HUES6 (cell line): ENCODE measurements at regions not wholly inside any gene's neighbourhood (a gene's known extent, or its start where the extent isn't known, plus 50 kb on each side); places are given as distances from the start of the nearest gene placed in this dataset.

Experiments used
- H3K27ac ChIP-seq: 2 replicates; pipeline ENCODE4 v1.7.0; 2013; ENCODE audit warnings: low read depth, mild to moderate bottlenecking, low read length, inconsistent platforms
- H3K27me3 ChIP-seq: 2 replicates; pipeline ENCODE4 v1.6.1; 2013; ENCODE audit warnings: low read length; ENCODE audit not compliant: control insufficient read depth, insufficient read depth
- H3K36me3 ChIP-seq: 2 replicates; pipeline ENCODE4 v1.6.1; 2013; ENCODE audit warnings: low read length; ENCODE audit not compliant: control insufficient read depth, insufficient read depth
- H3K4me1 ChIP-seq: 2 replicates; pipeline ENCODE4 v1.6.1; 2013; ENCODE audit warnings: low read length; ENCODE audit not compliant: control insufficient read depth, insufficient read depth
- H3K4me3 ChIP-seq: 2 replicates; pipeline ENCODE4 v1.5.1; 2013; ENCODE audit warnings: low read depth, low read length
- H3K9ac ChIP-seq: one replicate; pipeline ENCODE4 v1.6.1; 2013; ENCODE audit warnings: mild to moderate bottlenecking, low read length
- H3K9me3 ChIP-seq: 2 replicates; pipeline ENCODE4 v1.6.1; 2013; ENCODE audit warnings: low read depth, low read length; ENCODE audit not compliant: control insufficient read depth, insufficient read depth

- no peak overlapping the region for H3K9ac ChIP-seq
- 0 out of 2 replicates have a peak, but pooled peaks cover 7% of the 10 kb centered on the region for H3K36me3 ChIP-seq
- H3K4me1 ChIP-seq = peaks cover 23% of the 10 kb centered on the region
- H3K27ac ChIP-seq = no peak overlapping the region
- no peaks in the 10 kb centered on the region for H3K27me3 ChIP-seq
- no peaks in the 10 kb centered on the region for H3K9me3 ChIP-seq
- no peak overlapping the region for H3K4me3 ChIP-seq
Observed at GRCh38 chr2:56123538-56123937, 60.3 kb upstream of the CCDC85A start.

- Histone ChIP-seq H3K27me3 (no peaks in the 10 kb centered on the region), H3K27ac (no peak overlapping the region), H3K36me3 (no peaks in the 10 kb centered on the region), H3K4me3 (no peak overlapping the region), H3K4me1 (peaks cover 3% of the 10 kb centered on the region; the same call in 1 of the 2 replicates), H3K9ac (no peak overlapping the region), H3K9me3 (no peaks in the 10 kb centered on the region)
Observed at GRCh38 chr2:56127010-56127409, 56.8 kb upstream of the CCDC85A start.

- H3K36me3 ChIP-seq = no peaks in the 10 kb centered on the region
- no peak overlapping the region for H3K4me3 ChIP-seq
- H3K27me3 ChIP-seq = no peaks in the 10 kb centered on the region
- no peak overlapping the region for H3K9ac ChIP-seq
- no peak overlapping the region for H3K27ac ChIP-seq
- no peaks in the 10 kb centered on the region for H3K9me3 ChIP-seq
- peaks cover 3% of the 10 kb centered on the region; the same call in 1 of the 2 replicates for H3K4me1 ChIP-seq
Observed at GRCh38 chr2:56127463-56128152, 56.2 kb upstream of the CCDC85A start.

- Histone ChIP-seq H3K9me3 (no peaks in the 10 kb centered on the region), H3K4me3 (no peak overlapping the region), H3K27me3 (no peaks in the 10 kb centered on the region), H3K9ac (no peak overlapping the region), H3K36me3 (no peaks in the 10 kb centered on the region), H3K4me1 (peaks cover 4% of the 10 kb centered on the region; the same call in 1 of the 2 replicates), H3K27ac (no peak overlapping the region)
Observed at GRCh38 chr2:56128235-56128634, 55.6 kb upstream of the CCDC85A start.

- H3K9me3 ChIP-seq = no peaks in the 10 kb centered on the region
- no peak overlapping the region for H3K4me3 ChIP-seq
- H3K36me3 ChIP-seq = no peaks in the 10 kb centered on the region
- no peaks in the 10 kb centered on the region for H3K27me3 ChIP-seq
- H3K9ac ChIP-seq = no peak overlapping the region
- peaks cover 6% of the 10 kb centered on the region; the same call in 1 of the 2 replicates for H3K4me1 ChIP-seq
- no peak overlapping the region for H3K27ac ChIP-seq
Observed at GRCh38 chr2:56130463-56131070, 53.2 kb upstream of the CCDC85A start.

- H3K36me3 ChIP-seq = no peaks in the 10 kb centered on the region
Observed at GRCh38 chr2:56132138-56132537, 51.7 kb upstream of the CCDC85A start.

GRCh38 chr2:56133441-56133840 lies 50.3 kb upstream of the CCDC85A start:
- Histone ChIP-seq H3K9ac (no peak overlapping the region), H3K9me3 (no peaks in the 10 kb centered on the region), H3K36me3 (no peaks in the 10 kb centered on the region), H3K27me3 (no peaks in the 10 kb centered on the region), H3K27ac (no peak overlapping the region), H3K4me3 (no peak overlapping the region), H3K4me1 (peaks cover 3% of the 10 kb centered on the region; the same call in 1 of the 2 replicates)

More at GRCh38 chr2:56132138-56132537, 51.7 kb upstream of the CCDC85A start:
- no peaks in the 10 kb centered on the region for H3K9me3 ChIP-seq
- H3K4me3 ChIP-seq = no peak overlapping the region
- peaks cover 3% of the 10 kb centered on the region; the same call in 1 of the 2 replicates for H3K4me1 ChIP-seq
- no peak overlapping the region for H3K27ac ChIP-seq
- no peaks in the 10 kb centered on the region for H3K27me3 ChIP-seq
- H3K9ac ChIP-seq = no peak overlapping the region

GRCh38 chr2:56133931-56134629 lies 49.7 kb upstream of the CCDC85A start:
- Histone ChIP-seq H3K27me3 (no peaks in the 10 kb centered on the region), H3K4me3 (no peak overlapping the region), H3K4me1 (peaks cover 3% of the 10 kb centered on the region; the same call in 1 of the 2 replicates), H3K9ac (no peak overlapping the region), H3K27ac (no peak overlapping the region), H3K36me3 (no peaks in the 10 kb centered on the region), H3K9me3 (no peaks in the 10 kb centered on the region)
